ENCODE measurements at regions not wholly inside any gene's neighbourhood (a gene's known extent, or its start where the extent isn't known, plus 50 kb on each side); places are given as distances from the start of the nearest gene placed in this dataset.

- TF ChIP-seq EZH2 (IDR thresholded peaks at IDR 0.05; ENCODE audit: low read depth) (no peak), CTCF (conservative IDR thresholded peaks at IDR 0.05) (no peak)
- H3K9me3 ChIP-seq (ENCODE audit: insufficient read depth, low read depth): no peaks in the 10 kb centered on the region
- H3K27ac ChIP-seq: no peak overlapping the region
- no peaks in the 10 kb centered on the region for H4K20me1 ChIP-seq (ENCODE audit: insufficient read depth)
- no peaks in the 10 kb centered on the region for H3K36me3 ChIP-seq (ENCODE audit: low read depth)
- H2AFZ ChIP-seq: no peak overlapping the region
- no TSS peak for BruUV-seq (replicated peaks)
- H3K9me2 ChIP-seq (ENCODE audit: insufficient read depth): no peaks in the 10 kb centered on the region
- DNase-seq: no peak
- no peaks in the 10 kb centered on the region for H3K27me3 ChIP-seq (ENCODE audit: insufficient read depth, low read depth)
- H3F3A ChIP-seq (ENCODE audit: insufficient read depth, low read depth): no peaks in the 10 kb centered on the region
- POLR2A ChIA-PET (ENCODE audit: unreplicated experiment): no interaction called here
- intact Hi-C loops (cut with micrococcal nuclease; ENCODE audit: unreplicated experiment): no loop called here
- H3K4me1 ChIP-seq (replicated peaks; ENCODE audit: insufficient read depth): no peaks in the 10 kb centered on the region
- H3K79me2 ChIP-seq (ENCODE audit: low read depth): no peaks in the 10 kb centered on the region
- CTCF ChIA-PET: no interaction called here
- H3K4me2 ChIP-seq: no peak overlapping the region
- no peak overlapping the region for H3K4me3 ChIP-seq
Observed at GRCh38 chr1:219434285-219434922, 178.5 kb downstream of the ZC3H11B start.

- no peaks in the 10 kb centered on the region for H4K20me1 ChIP-seq (ENCODE audit: insufficient read depth)
- TF ChIP-seq CTCF (conservative IDR thresholded peaks at IDR 0.05) (no peak), EZH2 (IDR thresholded peaks at IDR 0.05; ENCODE audit: low read depth) (no peak)
- no peaks in the 10 kb centered on the region for H3F3A ChIP-seq (ENCODE audit: insufficient read depth, low read depth)
- H3K4me1 ChIP-seq (replicated peaks; ENCODE audit: insufficient read depth): no peaks in the 10 kb centered on the region
- no TSS peak for BruUV-seq (replicated peaks)
- H3K9me2 ChIP-seq (ENCODE audit: insufficient read depth): no peaks in the 10 kb centered on the region
- POLR2A ChIA-PET (ENCODE audit: unreplicated experiment): no interaction called here
- H3K36me3 ChIP-seq (ENCODE audit: low read depth): no peaks in the 10 kb centered on the region
- no peak for DNase-seq
- intact Hi-C loops (cut with micrococcal nuclease; ENCODE audit: unreplicated experiment): no loop called here
- CTCF ChIA-PET: no interaction called here
- H3K79me2 ChIP-seq (ENCODE audit: low read depth): no peaks in the 10 kb centered on the region
- H3K27me3 ChIP-seq (ENCODE audit: insufficient read depth, low read depth): no peaks in the 10 kb centered on the region
- H3K4me2 ChIP-seq: no peak overlapping the region
- H3K9me3 ChIP-seq (ENCODE audit: insufficient read depth, low read depth): no peaks in the 10 kb centered on the region
- no peak overlapping the region for H3K27ac ChIP-seq
- H2AFZ ChIP-seq: no peak overlapping the region
- H3K4me3 ChIP-seq: no peak overlapping the region
Observed at GRCh38 chr1:219433496-219434131, 179.3 kb downstream of the ZC3H11B start.

- intact Hi-C loops (cut with micrococcal nuclease; ENCODE audit: unreplicated experiment): no loop called here
- Histone ChIP-seq H2AFZ (no peak overlapping the region), H3K9me2 (ENCODE audit: insufficient read depth) (no peaks in the 10 kb centered on the region), H3K4me1 (replicated peaks; ENCODE audit: insufficient read depth) (no peaks in the 10 kb centered on the region), H3K36me3 (ENCODE audit: low read depth) (no peaks in the 10 kb centered on the region), H4K20me1 (ENCODE audit: insufficient read depth) (no peaks in the 10 kb centered on the region), H3K79me2 (ENCODE audit: low read depth) (no peaks in the 10 kb centered on the region), H3K4me2 (no peak overlapping the region), H3K4me3 (no peak overlapping the region), H3F3A (ENCODE audit: insufficient read depth, low read depth) (no peaks in the 10 kb centered on the region), H3K27ac (no peak overlapping the region), H3K27me3 (ENCODE audit: insufficient read depth, low read depth) (no peaks in the 10 kb centered on the region), H3K9me3 (ENCODE audit: insufficient read depth, low read depth) (no peaks in the 10 kb centered on the region)
- no peak for DNase-seq
- TF ChIP-seq CTCF (conservative IDR thresholded peaks at IDR 0.05) (no peak), EZH2 (IDR thresholded peaks at IDR 0.05; ENCODE audit: low read depth) (no peak)
- no TSS peak for BruUV-seq (replicated peaks)
- ChIA-PET POLR2A (ENCODE audit: unreplicated experiment) (no interaction called here), CTCF (no interaction called here)
Observed at GRCh38 chr1:219433001-219433400, 179.9 kb downstream of the ZC3H11B start.
